ENCODE measurements at regions not wholly inside any gene's neighbourhood (a gene's known extent, or its start where the extent isn't known, plus 50 kb on each side); places are given as distances from the start of the nearest gene placed in this dataset.

DNA sequence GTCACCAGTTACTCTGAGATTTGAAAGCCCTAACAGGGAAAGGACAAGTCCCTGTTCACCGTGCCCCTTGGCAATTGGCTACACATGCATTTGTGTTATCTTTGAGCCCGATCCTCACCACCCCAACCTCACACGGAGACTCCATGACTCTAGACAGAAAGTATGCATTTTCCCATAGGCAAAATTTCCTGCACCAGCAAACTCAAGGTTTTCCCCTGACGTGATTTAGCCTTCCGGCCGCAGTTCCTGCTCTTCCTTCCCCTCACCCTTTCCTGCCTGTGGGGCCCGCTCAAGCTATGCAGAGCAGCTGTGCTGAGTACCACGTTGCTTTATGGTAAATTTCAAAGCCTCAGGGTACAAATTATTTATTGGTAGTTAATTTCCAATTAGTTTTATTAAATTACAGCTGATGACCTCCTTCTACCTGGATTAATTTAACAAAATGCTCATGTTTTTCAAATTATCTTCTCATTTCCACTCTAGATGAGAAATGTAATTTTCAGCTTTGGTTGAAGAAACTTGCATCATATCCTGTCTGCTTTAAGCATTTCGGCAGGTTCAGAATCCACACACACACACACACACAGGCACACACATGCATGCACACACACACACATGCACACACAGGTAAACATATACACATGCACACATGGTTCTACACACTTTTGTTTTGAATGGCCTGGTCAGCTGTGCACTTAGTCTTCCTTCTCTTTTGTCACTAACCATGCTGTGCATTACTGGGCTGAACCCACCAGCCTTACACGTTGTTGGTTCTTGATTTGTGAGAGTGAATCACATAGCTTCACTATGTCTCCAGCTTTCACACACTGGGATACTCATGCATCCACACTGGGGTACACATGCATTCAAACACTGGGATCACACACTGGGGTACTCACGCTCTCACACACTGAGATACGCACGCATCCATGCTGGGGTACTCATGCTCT is 283.1 kb upstream of the PITRM1 start:
- Mint-ChIP-seq H3K27ac (no peak overlapping the region), H3K4me1 (ENCODE audit: low read depth) (peaks cover 6% of the 10 kb centered on the region), H3K4me3 (no peak overlapping the region), H3K27me3 (peaks cover 13% of the 10 kb centered on the region), H3K36me3 (ENCODE audit: low read depth) (no peaks in the 10 kb centered on the region), H3K9me3 (no peaks in the 10 kb centered on the region)

DNA sequence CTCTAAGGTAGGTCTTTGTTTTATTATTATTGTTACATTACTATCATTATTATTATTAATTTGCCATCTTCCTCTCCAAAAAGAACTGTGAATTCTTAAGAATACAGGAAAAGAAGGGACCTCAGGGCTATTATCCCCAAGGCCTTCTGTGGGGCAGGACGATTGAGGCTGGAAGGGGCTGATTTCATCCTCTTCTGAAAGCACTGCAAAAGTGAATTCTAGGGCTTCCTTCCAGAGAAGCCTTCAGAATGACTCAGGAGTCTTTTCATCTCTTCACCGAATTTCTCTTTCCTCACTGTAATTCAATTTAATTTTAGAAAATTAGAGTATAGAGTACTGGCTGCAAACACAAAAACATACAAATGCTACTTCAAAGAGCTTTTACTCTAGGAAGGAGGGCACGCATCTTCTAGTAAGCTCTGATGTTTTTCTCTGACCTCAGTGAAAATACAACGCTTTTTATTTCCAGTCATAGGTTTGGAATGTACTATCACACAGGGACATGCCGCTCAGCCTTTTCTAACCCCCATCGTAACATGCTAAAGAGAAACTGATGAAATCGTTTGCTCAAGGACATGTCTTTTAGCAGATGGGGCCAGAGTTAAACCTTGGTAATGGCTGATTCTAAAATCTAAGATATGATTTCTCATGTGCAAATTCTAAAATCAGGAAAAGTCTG is 280.2 kb upstream of the PITRM1 start:
- Mint-ChIP-seq H3K9me3 (no peaks in the 10 kb centered on the region), H3K4me3 (no peak overlapping the region), H3K27me3 (peaks cover 32% of the 10 kb centered on the region), H3K27ac (no peak overlapping the region), H3K36me3 (ENCODE audit: low read depth) (no peaks in the 10 kb centered on the region), H3K4me1 (ENCODE audit: low read depth) (peaks cover 6% of the 10 kb centered on the region)

DNA sequence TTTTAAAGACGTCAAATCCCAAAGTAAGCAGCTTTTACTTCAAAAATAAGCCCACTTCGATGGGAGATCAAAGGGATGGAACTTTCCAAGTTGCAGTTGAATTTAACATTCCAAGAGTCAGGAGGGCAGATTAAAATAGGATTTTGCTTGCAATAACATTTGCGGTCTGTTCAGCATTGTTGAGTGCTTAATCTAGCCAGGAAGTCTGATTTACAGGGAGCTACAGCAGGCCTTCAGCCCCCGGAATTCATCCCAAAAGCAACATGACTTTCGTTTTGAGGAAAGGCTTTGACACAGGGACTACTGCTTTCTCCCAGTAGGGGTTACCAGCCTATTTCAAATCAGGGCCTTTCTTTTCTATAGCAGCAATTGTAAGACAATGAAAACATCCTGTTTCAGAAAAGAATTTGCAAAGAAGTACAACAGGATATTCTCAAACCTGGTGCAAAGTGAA is 279.6 kb upstream of the PITRM1 start:
- H3K36me3 Mint-ChIP-seq (ENCODE audit: low read depth): no peaks in the 10 kb centered on the region
- peaks cover 35% of the 10 kb centered on the region for H3K27me3 Mint-ChIP-seq
- no peaks in the 10 kb centered on the region for H3K9me3 Mint-ChIP-seq
- peaks cover 6% of the 10 kb centered on the region for H3K4me1 Mint-ChIP-seq (ENCODE audit: low read depth)
- no peak overlapping the region for H3K27ac Mint-ChIP-seq
- no peak overlapping the region for H3K4me3 Mint-ChIP-seq

GRCh38 chr10:3451516-3452172 is 279.1 kb upstream of the PITRM1 start:
- H3K4me3 Mint-ChIP-seq: no peak overlapping the region
- no peaks in the 10 kb centered on the region for H3K36me3 Mint-ChIP-seq (ENCODE audit: low read depth)
- H3K27me3 Mint-ChIP-seq: peaks cover 36% of the 10 kb centered on the region
- H3K4me1 Mint-ChIP-seq (ENCODE audit: low read depth): peaks cover 6% of the 10 kb centered on the region
- no peak overlapping the region for H3K27ac Mint-ChIP-seq
- no peaks in the 10 kb centered on the region for H3K9me3 Mint-ChIP-seq

DNA sequence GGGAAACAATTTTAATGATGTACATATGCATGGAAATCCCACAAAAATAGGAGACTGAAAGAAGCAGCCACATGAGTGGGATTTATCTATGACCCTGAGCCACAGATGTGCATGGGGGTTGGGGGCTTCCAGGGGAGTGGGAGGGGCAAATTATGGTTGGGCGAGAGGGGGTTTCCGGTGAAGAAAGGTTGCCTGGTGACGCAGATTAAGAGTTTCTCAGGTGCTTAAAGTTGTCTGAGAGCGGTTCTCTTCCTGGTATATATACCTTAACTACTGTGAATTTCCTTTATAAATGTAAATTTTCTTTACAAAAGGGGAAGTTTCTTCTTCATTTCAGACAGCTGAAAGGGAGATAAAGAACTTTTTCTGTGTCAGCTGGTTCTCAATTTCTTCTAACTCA is 273.6 kb upstream of the PITRM1 start:
- Mint-ChIP-seq H3K4me1 (ENCODE audit: low read depth) (no peaks in the 10 kb centered on the region), H3K9me3 (no peaks in the 10 kb centered on the region), H3K27ac (no peak overlapping the region), H3K27me3 (peaks cover 40% of the 10 kb centered on the region), H3K36me3 (ENCODE audit: low read depth) (no peaks in the 10 kb centered on the region), H3K4me3 (no peak overlapping the region)

GRCh38 chr10:3445648-3446047 is 273.1 kb upstream of the PITRM1 start:
- peaks cover 35% of the 10 kb centered on the region for H3K27me3 Mint-ChIP-seq
- H3K36me3 Mint-ChIP-seq (ENCODE audit: low read depth): no peaks in the 10 kb centered on the region
- H3K4me1 Mint-ChIP-seq (ENCODE audit: low read depth): no peaks in the 10 kb centered on the region

GRCh38 chr10:3442451-3442990 is 269.9 kb upstream of the PITRM1 start:
- H3K9me3 Mint-ChIP-seq: no peaks in the 10 kb centered on the region
- no peaks in the 10 kb centered on the region for H3K36me3 Mint-ChIP-seq (ENCODE audit: low read depth)
- H3K4me1 Mint-ChIP-seq (ENCODE audit: low read depth): no peaks in the 10 kb centered on the region
- H3K4me3 Mint-ChIP-seq: no peak overlapping the region
- no peak overlapping the region for H3K27ac Mint-ChIP-seq
- H3K27me3 Mint-ChIP-seq: peaks cover 20% of the 10 kb centered on the region

More at GRCh38 chr10:3445648-3446047, 273.1 kb upstream of the PITRM1 start:
- H3K27ac Mint-ChIP-seq: no peak overlapping the region
- no peaks in the 10 kb centered on the region for H3K9me3 Mint-ChIP-seq
- no peak overlapping the region for H3K4me3 Mint-ChIP-seq

DNA sequence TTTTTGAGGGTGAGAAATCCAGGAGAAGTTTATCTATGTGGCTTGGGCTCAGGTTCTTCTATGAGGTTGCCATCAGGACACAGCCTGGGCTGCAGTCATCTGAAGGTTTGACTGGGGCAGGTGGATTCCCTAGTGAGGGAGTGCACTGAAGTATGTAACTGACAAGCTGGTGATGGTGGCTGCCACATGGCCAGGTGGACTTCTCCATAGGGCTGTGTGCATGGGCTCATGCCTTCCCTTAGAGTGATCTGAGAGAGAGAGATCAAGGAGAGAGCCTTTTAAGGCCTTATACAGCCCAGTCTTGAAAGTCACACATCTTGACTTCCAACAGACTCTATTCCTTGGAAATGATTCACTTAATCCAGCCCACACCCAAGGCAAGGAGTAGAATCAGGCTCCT is 266.6 kb upstream of the PITRM1 start:
- no peak overlapping the region for H3K27ac Mint-ChIP-seq
- H3K27me3 Mint-ChIP-seq: peaks cover 13% of the 10 kb centered on the region
- H3K36me3 Mint-ChIP-seq (ENCODE audit: low read depth): no peaks in the 10 kb centered on the region
- H3K4me3 Mint-ChIP-seq: no peak overlapping the region
- no peaks in the 10 kb centered on the region for H3K9me3 Mint-ChIP-seq
- no peaks in the 10 kb centered on the region for H3K4me1 Mint-ChIP-seq (ENCODE audit: low read depth)

- Mint-ChIP-seq H3K9me3 (no peaks in the 10 kb centered on the region), H3K4me3 (no peak overlapping the region), H3K4me1 (ENCODE audit: low read depth) (no peaks in the 10 kb centered on the region), H3K36me3 (ENCODE audit: low read depth) (no peaks in the 10 kb centered on the region), H3K27me3 (peaks cover 8% of the 10 kb centered on the region), H3K27ac (no peak overlapping the region)
These were observed 266.0 kb upstream of the PITRM1 start for GRCh38 chr10:3438606-3439005.

DNA sequence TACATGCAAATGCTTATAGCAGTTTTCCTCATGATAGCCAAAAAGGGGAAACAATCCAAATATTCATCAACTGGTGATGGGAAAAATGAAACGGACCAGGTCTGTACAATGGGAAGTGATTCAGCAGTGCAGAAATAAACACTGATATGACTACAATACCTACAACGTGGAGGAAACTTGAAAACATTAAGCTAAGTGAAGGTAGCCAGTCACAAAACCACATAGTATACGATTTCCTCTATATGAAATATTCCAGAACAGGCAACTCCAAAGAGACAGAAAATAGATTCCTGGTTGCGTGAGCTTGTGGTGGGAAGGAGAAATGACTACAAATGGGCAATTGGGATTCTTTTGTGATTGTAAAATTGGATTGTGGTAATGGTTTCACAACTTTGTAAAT is 263.1 kb upstream of the PITRM1 start:
- H3K27me3 Mint-ChIP-seq: peaks cover 4% of the 10 kb centered on the region
- H3K27ac Mint-ChIP-seq: no peak overlapping the region
- H3K9me3 Mint-ChIP-seq: peaks cover 5% of the 10 kb centered on the region
- H3K36me3 Mint-ChIP-seq (ENCODE audit: low read depth): no peaks in the 10 kb centered on the region
- no peaks in the 10 kb centered on the region for H3K4me1 Mint-ChIP-seq (ENCODE audit: low read depth)
- H3K4me3 Mint-ChIP-seq: no peak overlapping the region

GRCh38 chr10:3433988-3434387 is 261.4 kb upstream of the PITRM1 start:
- Mint-ChIP-seq H3K4me1 (ENCODE audit: low read depth) (no peaks in the 10 kb centered on the region), H3K36me3 (ENCODE audit: low read depth) (no peaks in the 10 kb centered on the region), H3K27me3 (peaks cover 8% of the 10 kb centered on the region), H3K4me3 (no peak overlapping the region), H3K9me3 (peaks cover 13% of the 10 kb centered on the region), H3K27ac (no peak overlapping the region)

GRCh38 chr10:3433131-3433530 is 260.5 kb upstream of the PITRM1 start:
- peaks cover 13% of the 10 kb centered on the region for H3K9me3 Mint-ChIP-seq
- H3K4me1 Mint-ChIP-seq (ENCODE audit: low read depth): no peaks in the 10 kb centered on the region
- H3K36me3 Mint-ChIP-seq (ENCODE audit: low read depth): no peaks in the 10 kb centered on the region
- H3K27me3 Mint-ChIP-seq: peaks cover 8% of the 10 kb centered on the region
- no peak overlapping the region for H3K27ac Mint-ChIP-seq
- H3K4me3 Mint-ChIP-seq: no peak overlapping the region

DNA sequence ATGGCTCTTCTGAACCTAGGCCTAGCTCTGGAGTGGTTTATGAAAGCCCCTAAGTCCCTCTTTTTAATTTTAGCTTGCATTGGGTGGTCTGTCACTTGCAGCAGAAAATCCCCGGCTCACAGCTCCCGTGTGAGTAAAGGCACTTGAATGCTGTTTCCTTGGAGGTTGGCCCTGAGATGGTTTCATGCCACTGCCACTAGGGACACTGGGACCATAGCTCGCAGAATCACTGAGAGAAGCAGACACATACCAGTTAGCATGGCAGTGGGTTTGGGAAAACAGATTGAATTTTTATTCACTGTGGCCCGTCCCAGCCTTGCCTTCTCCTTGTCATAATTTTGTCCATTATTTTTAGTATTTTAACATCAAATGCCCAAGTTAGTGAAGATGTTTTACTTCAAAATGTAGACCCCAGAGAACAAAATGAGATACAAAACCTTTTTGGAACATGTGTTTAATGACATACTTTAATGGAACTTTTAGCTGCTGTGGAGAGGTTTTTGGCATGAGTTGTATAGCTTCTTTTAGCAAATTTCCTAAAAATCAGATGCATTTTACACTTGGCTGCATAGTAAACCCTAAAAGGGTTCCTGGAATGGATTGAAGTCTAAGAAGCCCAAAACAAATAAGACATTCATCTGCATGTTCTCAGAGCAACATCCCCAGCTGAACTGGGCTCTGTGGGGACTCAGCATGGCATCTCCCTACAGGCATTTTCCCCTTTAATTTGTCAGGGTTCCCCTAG is 259.7 kb upstream of the PITRM1 start:
- H3K9me3 Mint-ChIP-seq: peaks cover 13% of the 10 kb centered on the region
- no peak overlapping the region for H3K4me3 Mint-ChIP-seq
- H3K27ac Mint-ChIP-seq: no peak overlapping the region

DNA sequence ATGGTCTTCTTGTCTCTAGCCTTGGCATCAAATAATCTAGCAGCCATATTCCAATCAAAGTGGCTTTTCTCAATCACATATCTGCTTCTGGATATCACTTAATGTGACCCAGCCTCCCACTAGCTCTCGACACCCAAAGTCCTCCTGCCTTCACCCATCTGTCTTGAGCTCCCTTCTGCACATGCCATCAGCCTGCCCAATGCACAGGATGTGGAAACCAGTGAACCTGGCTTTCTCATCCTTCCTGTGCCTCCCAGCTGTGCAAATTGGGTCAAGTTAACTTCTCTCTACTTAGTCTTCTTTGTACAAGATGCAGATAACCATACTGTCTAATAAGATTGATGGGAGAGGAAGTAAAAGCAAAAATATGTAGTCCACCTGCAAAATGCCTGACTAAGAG is 257.9 kb upstream of the PITRM1 start:
- Mint-ChIP-seq H3K4me3 (no peak overlapping the region), H3K27ac (no peak overlapping the region), H3K4me1 (ENCODE audit: low read depth) (peaks cover 6% of the 10 kb centered on the region), H3K9me3 (peaks cover 13% of the 10 kb centered on the region), H3K36me3 (ENCODE audit: low read depth) (no peaks in the 10 kb centered on the region), H3K27me3 (peaks cover 9% of the 10 kb centered on the region)

More for the DNA sequence above, 259.7 kb upstream of the PITRM1 start:
- Mint-ChIP-seq H3K4me1 (ENCODE audit: low read depth) (no peaks in the 10 kb centered on the region), H3K27me3 (peaks cover 4% of the 10 kb centered on the region), H3K36me3 (ENCODE audit: low read depth) (no peaks in the 10 kb centered on the region)

Measured in stimulated activated naive CD8-positive, alpha-beta T cell treated with anti-CD3 and anti-CD28 coated beads, Interleukin-15, Interleukin-2, amounts not matched to agents 100 ng/mL and 50 ng/mL, for 24 hours (primary cell).